ENCODE measurements at regions not wholly inside any gene's neighbourhood (a gene's known extent, or its start where the extent isn't known, plus 50 kb on each side); places are given as distances from the start of the nearest gene placed in this dataset.

DNA sequence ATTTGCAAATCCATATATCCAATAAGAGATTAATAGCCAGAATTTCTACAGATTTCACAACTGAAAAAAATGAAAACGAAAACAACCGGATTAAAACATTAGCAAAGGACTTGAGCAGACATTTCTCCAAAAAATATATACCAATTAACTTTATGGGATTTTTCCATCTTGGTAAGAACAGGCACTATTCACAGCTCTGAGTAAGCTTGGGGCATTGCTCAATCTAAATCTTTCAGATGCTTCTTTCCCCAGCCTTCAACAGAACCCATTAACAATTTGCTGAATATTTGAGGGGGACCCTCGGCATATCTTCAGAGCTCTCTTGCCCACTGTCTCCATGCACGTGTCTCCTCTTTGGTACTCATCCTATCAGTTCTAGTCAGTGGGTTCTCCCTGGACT lies 111.7 kb upstream of the CD93 start:
- TF ChIP-seq, protein P1, sequence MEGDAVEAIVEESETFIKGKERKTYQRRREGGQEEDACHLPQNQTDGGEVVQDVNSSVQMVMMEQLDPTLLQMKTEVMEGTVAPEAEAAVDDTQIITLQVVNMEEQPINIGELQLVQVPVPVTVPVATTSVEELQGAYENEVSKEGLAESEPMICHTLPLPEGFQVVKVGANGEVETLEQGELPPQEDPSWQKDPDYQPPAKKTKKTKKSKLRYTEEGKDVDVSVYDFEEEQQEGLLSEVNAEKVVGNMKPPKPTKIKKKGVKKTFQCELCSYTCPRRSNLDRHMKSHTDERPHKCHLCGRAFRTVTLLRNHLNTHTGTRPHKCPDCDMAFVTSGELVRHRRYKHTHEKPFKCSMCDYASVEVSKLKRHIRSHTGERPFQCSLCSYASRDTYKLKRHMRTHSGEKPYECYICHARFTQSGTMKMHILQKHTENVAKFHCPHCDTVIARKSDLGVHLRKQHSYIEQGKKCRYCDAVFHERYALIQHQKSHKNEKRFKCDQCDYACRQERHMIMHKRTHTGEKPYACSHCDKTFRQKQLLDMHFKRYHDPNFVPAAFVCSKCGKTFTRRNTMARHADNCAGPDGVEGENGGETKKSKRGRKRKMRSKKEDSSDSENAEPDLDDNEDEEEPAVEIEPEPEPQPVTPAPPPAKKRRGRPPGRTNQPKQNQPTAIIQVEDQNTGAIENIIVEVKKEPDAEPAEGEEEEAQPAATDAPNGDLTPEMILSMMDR (IDR thresholded peaks at IDR 0.05): no peak
- TF ChIP-seq POLR2AphosphoS5 (IDR thresholded peaks at IDR 0.05): no peak
